ENCODE measurements at regions not wholly inside any gene's neighbourhood (a gene's known extent, or its start where the extent isn't known, plus 50 kb on each side); places are given as distances from the start of the nearest gene placed in this dataset.

GRCh38 chr18:78296166-78296565 lies 683.5 kb upstream of the SALL3 start:
- no peaks in the 10 kb centered on the region for H3K4me1 ChIP-seq (ENCODE audit: low read depth, poor library complexity, severe bottlenecking)
- no peak overlapping the region for H3K27ac ChIP-seq
- no peak overlapping the region for H2AFZ ChIP-seq (ENCODE audit: low read depth)
- H3K4me2 ChIP-seq, result no peak overlapping the region
- H3K79me2 ChIP-seq (ENCODE audit: insufficient read depth, low read depth), result no peaks in the 10 kb centered on the region
- H3K36me3 ChIP-seq (ENCODE audit: insufficient read depth), result no peaks in the 10 kb centered on the region
- H3K4me3 ChIP-seq (IDR thresholded peaks at IDR 0.05; ENCODE audit: insufficient read depth, low read depth, low read length), result no peak overlapping the region
- TF ChIP-seq CTCF (conservative IDR thresholded peaks at IDR 0.05; ENCODE audit: low read depth, low read length), result no peak
- no peaks in the 10 kb centered on the region for H3K27me3 ChIP-seq (ENCODE audit: insufficient read depth, low read depth)
- no peaks in the 10 kb centered on the region for H4K20me1 ChIP-seq (ENCODE audit: insufficient read depth)
- no peak overlapping the region for H3K9ac ChIP-seq

- Histone ChIP-seq H3K79me2 (ENCODE audit: insufficient read depth, low read depth) (no peaks in the 10 kb centered on the region), H3K4me3 (IDR thresholded peaks at IDR 0.05; ENCODE audit: insufficient read depth, low read depth, low read length) (no peak overlapping the region), H3K9ac (no peak overlapping the region), H4K20me1 (ENCODE audit: insufficient read depth) (no peaks in the 10 kb centered on the region), H3K27me3 (ENCODE audit: insufficient read depth, low read depth) (no peaks in the 10 kb centered on the region), H3K36me3 (ENCODE audit: insufficient read depth) (no peaks in the 10 kb centered on the region), H3K4me2 (no peak overlapping the region), H2AFZ (ENCODE audit: low read depth) (no peak overlapping the region), H3K4me1 (ENCODE audit: low read depth, poor library complexity, severe bottlenecking) (no peaks in the 10 kb centered on the region), H3K27ac (no peak overlapping the region)
- no peak for TF ChIP-seq CTCF (conservative IDR thresholded peaks at IDR 0.05; ENCODE audit: low read depth, low read length)
Observed at GRCh38 chr18:78297048-78297447, 682.6 kb upstream of the SALL3 start.

- Histone ChIP-seq H3K27me3 (ENCODE audit: insufficient read depth, low read depth) (no peaks in the 10 kb centered on the region), H3K4me3 (IDR thresholded peaks at IDR 0.05; ENCODE audit: insufficient read depth, low read depth, low read length) (no peak overlapping the region), H3K79me2 (ENCODE audit: insufficient read depth, low read depth) (no peaks in the 10 kb centered on the region), H3K4me2 (no peak overlapping the region), H4K20me1 (ENCODE audit: insufficient read depth) (no peaks in the 10 kb centered on the region), H3K27ac (no peak overlapping the region), H3K4me1 (ENCODE audit: low read depth, poor library complexity, severe bottlenecking) (no peaks in the 10 kb centered on the region), H2AFZ (ENCODE audit: low read depth) (no peak overlapping the region), H3K36me3 (ENCODE audit: insufficient read depth) (no peaks in the 10 kb centered on the region), H3K9ac (no peak overlapping the region)
- TF ChIP-seq CTCF (conservative IDR thresholded peaks at IDR 0.05; ENCODE audit: low read depth, low read length), result no peak
Observed at GRCh38 chr18:78303519-78304191, 676.0 kb upstream of the SALL3 start.

- H4K20me1 ChIP-seq (ENCODE audit: insufficient read depth), result no peaks in the 10 kb centered on the region
Observed at GRCh38 chr18:78304192-78305164, 675.1 kb upstream of the SALL3 start.

More at GRCh38 chr18:78304192-78305164, 675.1 kb upstream of the SALL3 start:
- Histone ChIP-seq H3K4me1 (ENCODE audit: low read depth, poor library complexity, severe bottlenecking) (no peaks in the 10 kb centered on the region), H3K79me2 (ENCODE audit: insufficient read depth, low read depth) (no peaks in the 10 kb centered on the region), H2AFZ (ENCODE audit: low read depth) (no peak overlapping the region), H3K9ac (no peak overlapping the region), H3K4me2 (no peak overlapping the region), H3K4me3 (IDR thresholded peaks at IDR 0.05; ENCODE audit: insufficient read depth, low read depth, low read length) (no peak overlapping the region), H3K36me3 (ENCODE audit: insufficient read depth) (no peaks in the 10 kb centered on the region), H3K27me3 (ENCODE audit: insufficient read depth, low read depth) (no peaks in the 10 kb centered on the region), H3K27ac (no peak overlapping the region)
- no peak for TF ChIP-seq CTCF (conservative IDR thresholded peaks at IDR 0.05; ENCODE audit: low read depth, low read length)

Data from KMS-11 (cell line).